ENCODE measurements at regions not wholly inside any gene's neighbourhood (a gene's known extent, or its start where the extent isn't known, plus 50 kb on each side); places are given as distances from the start of the nearest gene placed in this dataset.

- DNase-seq (no peak), ATAC-seq (no peak), FAIRE-seq (no peak)
- Histone ChIP-seq H3K27ac (no peak overlapping the region), H3K36me3 (no peaks in the 10 kb centered on the region), H3K4me1 (peaks cover 22 to 32% (median 29%) of the 10 kb centered on the region in 3 donors), H3K27me3 (no peaks in the 10 kb centered on the region), H3K4me3 (no peak overlapping the region), H3K9me3 (no peaks in the 10 kb centered on the region)
- WGBS, 2 donors = 73 to 79% methylated on average over 2 of the region's 2 CpGs
- intact Hi-C loops (cut with DNase I) = no loop called here
- TF ChIP-seq CTCF (IDR thresholded peaks at IDR 0.05) = no peak
These were observed 104.8 kb downstream of the GLUL start for GRCh38 chr1:182286761-182287160.

GRCh38 chr1:182283746-182284544 lies 107.6 kb downstream of the GLUL start:
- Histone ChIP-seq H3K9me3 (no peaks in the 10 kb centered on the region), H3K4me3 (no peak overlapping the region), H3K4me1 (peaks cover 0 to 6% (median 5%) of the 10 kb centered on the region in 3 donors), H3K27me3 (no peaks in the 10 kb centered on the region), H3K36me3 (no peaks in the 10 kb centered on the region), H3K27ac (no peak overlapping the region)
- DNase-seq (no peak), ATAC-seq (no peak), FAIRE-seq (no peak)
- 88% methylated on average over 3 of the region's 3 CpGs for WGBS, 2 donors
- intact Hi-C loops (cut with DNase I) = no loop called here
- TF ChIP-seq CTCF (IDR thresholded peaks at IDR 0.05) = no peak

DNA sequence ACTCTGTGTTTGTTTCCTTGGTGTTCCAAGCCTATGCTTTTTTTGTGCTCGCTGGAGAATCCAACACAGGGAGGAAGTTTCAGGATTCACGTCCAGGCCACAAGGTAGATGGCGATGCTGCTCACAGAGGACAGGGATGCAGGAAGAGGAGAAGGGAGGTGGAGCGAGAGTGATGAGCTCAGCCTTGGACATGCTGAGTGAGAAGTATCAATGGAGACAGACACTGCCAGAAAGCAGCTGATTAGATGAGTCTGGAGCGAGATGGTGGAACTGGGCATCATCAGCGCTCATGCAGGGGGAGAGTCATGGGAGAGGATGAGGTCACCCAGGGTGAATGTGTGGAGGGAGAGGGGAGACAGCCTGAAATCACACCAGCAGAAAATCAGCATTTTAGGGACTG lies 110.0 kb downstream of the GLUL start:
- FAIRE-seq = no peak
- no peaks in the 10 kb centered on the region for H3K36me3 ChIP-seq
- H3K4me1 ChIP-seq = no peaks in the 10 kb centered on the region
- H3K27ac ChIP-seq = no peak overlapping the region
- no peak for TF ChIP-seq CTCF (IDR thresholded peaks at IDR 0.05)
- no peak for DNase-seq
- no peaks in the 10 kb centered on the region for H3K9me3 ChIP-seq
- intact Hi-C loops (cut with DNase I) = no loop called here
- no peak overlapping the region for H3K4me3 ChIP-seq
- H3K27me3 ChIP-seq = no peaks in the 10 kb centered on the region
- WGBS, 2 donors = 87 to 93% methylated on average over 6 of the region's 6 CpGs
- no peak for ATAC-seq

DNA sequence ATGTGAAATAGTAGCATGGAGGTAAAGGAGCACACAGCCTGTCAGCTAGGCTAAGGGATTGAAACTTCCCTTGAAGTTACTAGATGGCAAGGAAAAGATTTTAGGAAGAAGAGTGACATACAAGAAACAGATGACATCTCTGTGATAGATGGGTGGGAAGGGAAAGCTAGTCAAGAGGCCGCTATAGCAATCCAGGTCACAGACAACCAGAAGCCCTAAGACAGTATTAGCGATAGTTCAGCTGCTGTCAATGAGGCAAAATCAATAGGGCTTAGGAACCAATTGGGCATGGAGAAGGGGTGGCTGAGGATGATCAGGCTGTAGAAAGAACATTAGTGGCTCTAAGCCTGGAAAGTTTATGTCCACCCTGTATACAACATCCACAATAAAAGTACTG lies 111.1 kb downstream of the GLUL start:
- no peak for FAIRE-seq
- intact Hi-C loops (cut with DNase I) = no loop called here
- no peaks in the 10 kb centered on the region for H3K9me3 ChIP-seq
- H3K36me3 ChIP-seq = no peaks in the 10 kb centered on the region
- no peak overlapping the region for H3K27ac ChIP-seq
- 96 to 98% methylated on average over 2 of the region's 2 CpGs for WGBS, 2 donors
- no peaks in the 10 kb centered on the region for H3K27me3 ChIP-seq
- H3K4me3 ChIP-seq = no peak overlapping the region
- TF ChIP-seq CTCF (IDR thresholded peaks at IDR 0.05) = no peak
- no peak for ATAC-seq
- no peak for DNase-seq
- no peaks in the 10 kb centered on the region for H3K4me1 ChIP-seq

- FAIRE-seq = no peak
- TF ChIP-seq CTCF (IDR thresholded peaks at IDR 0.05) = no peak
These were observed 111.7 kb downstream of the GLUL start for GRCh38 chr1:182279724-182280503.

More at GRCh38 chr1:182279724-182280503, 111.7 kb downstream of the GLUL start:
- WGBS, 2 donors = 58 to 59% methylated on average over 9 of the region's 9 CpGs
- DNase-seq (peak in 1 of 6 donors; percentile 16), ATAC-seq (peak; percentile 35 to 76 (median 58))
- Histone ChIP-seq H3K36me3 (no peaks in the 10 kb centered on the region), H3K4me3 (no peak overlapping the region), H3K27ac (no peak overlapping the region), H3K9me3 (no peaks in the 10 kb centered on the region), H3K4me1 (no peaks in the 10 kb centered on the region), H3K27me3 (no peaks in the 10 kb centered on the region)
- intact Hi-C loops (cut with DNase I) = no loop called here
